Osteocyte (in vitro differentiated cells): ENCODE measurements at regions not wholly inside any gene's neighbourhood (a gene's known extent, or its start where the extent isn't known, plus 50 kb on each side); places are given as distances from the start of the nearest gene placed in this dataset.

Source experiments
- DNase-seq: peaks from one replicate; pipeline ENCODE4 v3.0.0; 2021; ENCODE audit warnings: mixed read lengths; ENCODE audit not compliant: unreplicated experiment; ENCODE audit errors: extremely low spot score
- H3K27ac Mint-ChIP-seq: one replicate; pipeline ENCODE4 v1.8.0; 2021; ENCODE audit warnings: mild to moderate bottlenecking, mixed read lengths; ENCODE audit not compliant: unreplicated experiment
- H3K27me3 Mint-ChIP-seq: one replicate; pipeline ENCODE4 v1.8.0; 2021; ENCODE audit warnings: mixed read lengths; ENCODE audit not compliant: unreplicated experiment
- H3K36me3 Mint-ChIP-seq: one replicate; pipeline ENCODE4 v1.8.0; 2021; ENCODE audit warnings: mixed read lengths; ENCODE audit not compliant: unreplicated experiment
- H3K4me1 Mint-ChIP-seq: one replicate; pipeline ENCODE4 v1.8.0; 2021; ENCODE audit warnings: mixed read lengths; ENCODE audit not compliant: unreplicated experiment
- H3K4me3 Mint-ChIP-seq: one replicate; pipeline ENCODE4 v1.8.0; 2021; ENCODE audit warnings: mild to moderate bottlenecking, moderate library complexity, mixed read lengths; ENCODE audit not compliant: unreplicated experiment
- H3K9me3 Mint-ChIP-seq: one replicate; pipeline ENCODE4 v1.8.0; 2021; ENCODE audit warnings: mixed read lengths; ENCODE audit not compliant: unreplicated experiment
- CTCF ChIP-seq: fragments of 200-600 bp; sonication (generic); IDR thresholded peaks from 2 replicates; pipeline ENCODE4 v1.5.0; 2021; ENCODE audit warnings: antibody characterized with exemption, mild to moderate bottlenecking, moderate library complexity

DNA sequence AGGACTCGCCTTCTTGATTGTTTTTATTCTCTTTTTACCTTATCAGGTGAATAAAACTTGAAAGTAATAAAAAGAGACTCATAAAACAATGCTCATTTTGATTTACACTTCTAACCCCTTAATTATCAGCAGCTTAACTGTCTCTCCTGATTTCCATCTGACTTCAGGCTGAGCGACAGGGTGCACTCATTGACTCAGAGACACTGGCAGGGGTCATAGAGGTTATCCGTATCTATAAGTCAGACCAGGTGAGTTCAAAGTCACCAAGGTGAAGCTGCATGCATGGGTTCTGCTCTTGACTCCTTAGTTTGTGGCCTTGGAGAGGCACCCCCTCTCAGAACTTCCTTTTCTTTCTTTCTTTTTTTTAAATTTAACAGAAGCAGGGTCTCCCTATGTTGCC is 116.4 kb upstream of the SLC34A2 start:
- H3K4me1 Mint-ChIP-seq: no peaks in the 10 kb centered on the region
- no peak for DNase-seq
- H3K27ac Mint-ChIP-seq: no peak overlapping the region
- H3K27me3 Mint-ChIP-seq: peaks cover 19% of the 10 kb centered on the region
- H3K4me3 Mint-ChIP-seq: no peak overlapping the region
- no peaks in the 10 kb centered on the region for H3K9me3 Mint-ChIP-seq
- TF ChIP-seq CTCF: no peak
- H3K36me3 Mint-ChIP-seq: no peaks in the 10 kb centered on the region

- no peak for TF ChIP-seq CTCF
- no peaks in the 10 kb centered on the region for H3K9me3 Mint-ChIP-seq
Measured at GRCh38 chr4:25540734-25541133, 114.9 kb upstream of the SLC34A2 start.

DNA sequence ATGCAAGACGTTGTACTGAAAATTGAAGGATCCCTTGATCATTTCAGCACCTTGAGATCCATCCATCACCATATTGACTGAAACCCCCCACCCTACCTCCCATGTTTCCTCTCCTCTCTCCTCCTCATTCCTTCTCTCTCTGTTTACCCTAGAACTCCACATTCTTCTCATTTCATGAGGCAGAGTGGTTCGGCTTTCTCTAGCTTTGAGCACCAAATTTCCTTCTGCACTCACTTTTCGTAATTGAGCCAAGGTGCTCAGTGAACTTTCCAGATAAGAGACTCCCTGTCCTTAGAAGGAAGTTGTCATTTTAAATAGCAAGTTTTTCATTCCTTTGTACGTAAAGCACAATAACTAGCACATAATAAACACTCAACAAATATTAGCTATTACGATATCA is 108.3 kb upstream of the SLC34A2 start:
- Mint-ChIP-seq H3K36me3 (no peaks in the 10 kb centered on the region), H3K4me1 (no peaks in the 10 kb centered on the region), H3K9me3 (no peaks in the 10 kb centered on the region), H3K4me3 (no peak overlapping the region), H3K27me3 (peaks cover 21% of the 10 kb centered on the region), H3K27ac (no peak overlapping the region)
- TF ChIP-seq CTCF: no peak
- DNase-seq: no peak

More at GRCh38 chr4:25540734-25541133, 114.9 kb upstream of the SLC34A2 start:
- Mint-ChIP-seq H3K27ac (no peak overlapping the region), H3K27me3 (peaks cover 19% of the 10 kb centered on the region), H3K4me1 (no peaks in the 10 kb centered on the region), H3K36me3 (no peaks in the 10 kb centered on the region), H3K4me3 (no peak overlapping the region)
- no peak for DNase-seq

- no peak for DNase-seq
- Mint-ChIP-seq H3K27me3 (peaks cover 21% of the 10 kb centered on the region), H3K9me3 (no peaks in the 10 kb centered on the region), H3K27ac (no peak overlapping the region), H3K4me1 (no peaks in the 10 kb centered on the region), H3K36me3 (no peaks in the 10 kb centered on the region), H3K4me3 (no peak overlapping the region)
- no peak for TF ChIP-seq CTCF
Measured at GRCh38 chr4:25549413-25549812, 106.2 kb upstream of the SLC34A2 start.

DNA sequence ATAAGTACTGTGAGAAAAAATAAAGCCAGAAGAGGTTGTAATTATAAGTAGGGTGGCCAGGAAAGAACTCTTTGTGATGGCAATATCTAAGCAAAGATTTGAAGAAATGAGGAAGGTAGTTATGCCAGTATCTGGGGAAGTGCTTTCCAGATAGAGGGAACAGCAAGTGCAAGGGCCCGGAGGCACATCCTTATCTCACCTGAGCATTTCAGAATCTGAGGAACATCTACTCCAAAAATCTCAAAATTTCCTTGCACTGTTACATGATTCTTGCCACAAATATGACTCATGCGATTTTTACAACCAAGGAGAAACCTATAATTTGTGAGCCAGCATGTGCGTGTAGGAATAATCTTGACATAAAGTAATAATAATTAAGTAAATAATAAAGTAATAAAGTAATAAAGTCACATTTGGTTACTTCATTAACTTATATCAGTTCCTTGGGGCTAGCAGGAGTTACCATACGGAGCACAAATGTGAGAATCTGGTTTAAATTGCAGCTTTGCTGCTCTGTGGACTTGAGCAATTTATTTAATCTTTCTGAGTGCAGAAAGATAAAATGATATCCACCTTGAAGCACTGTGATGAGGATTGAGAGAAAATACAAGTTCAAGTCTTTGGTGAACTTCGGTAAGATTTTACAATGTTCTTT is 105.1 kb upstream of the SLC34A2 start:
- Mint-ChIP-seq H3K9me3 (no peaks in the 10 kb centered on the region), H3K36me3 (no peaks in the 10 kb centered on the region), H3K27ac (no peak overlapping the region), H3K4me3 (no peak overlapping the region), H3K4me1 (no peaks in the 10 kb centered on the region), H3K27me3 (peaks cover 16% of the 10 kb centered on the region)
- DNase-seq: no peak
- no peak for TF ChIP-seq CTCF
